Right atrium auricular region (tissue), 2 donors: ENCODE measurements at regions not wholly inside any gene's neighbourhood (a gene's known extent, or its start where the extent isn't known, plus 50 kb on each side); places are given as distances from the start of the nearest gene placed in this dataset.

ENCODE experiments used
- DNase-seq: peaks from one replicate; pipeline ENCODE4 v3.0.0-alpha.2; 2019; ENCODE audit warnings: low spot score
- H3K27ac ChIP-seq, 2 donors: fragments of 200-600 bp; sonication (generic); 1 replicate in 1 of 2; 2 replicates in 1 of 2; pipeline ENCODE4 v1.5.1; 2016 to 2019
- H3K27me3 ChIP-seq, 2 donors: fragments of 200-600 bp; sonication (generic); one replicate each; pipeline versions ENCODE4 v1.5.1 to v1.6.0; 2017 to 2019
- H3K36me3 ChIP-seq: fragments of 200-600 bp; sonication (generic); one replicate; pipeline ENCODE4 v1.5.1; 2016
- H3K4me1 ChIP-seq, 2 donors: fragments of 200-600 bp; sonication (generic); one replicate each; pipeline versions ENCODE4 v1.5.1 to v1.6.0; 2017 to 2019
- H3K4me3 ChIP-seq, 2 donors: fragments of 200-600 bp; sonication (generic); 1 replicate in 1 of 2; 2 replicates in 1 of 2; pipeline ENCODE4 v1.5.1; 2017 to 2019; ENCODE audit warnings: mild to moderate bottlenecking in 1 of 2, moderate library complexity in 1 of 2
- H3K9me3 ChIP-seq, 2 donors: fragments of 200-600 bp; sonication (generic); one replicate each; pipeline ENCODE4 v1.5.1; 2019
- TF ChIP-seq, protein P1 (sequence below), 2 donors: fragments of 200-600 bp; sonication (generic); IDR thresholded peaks; one replicate each; pipeline ENCODE4 v1.5.1; 2019; ENCODE audit warnings: antibody characterized with exemption in 2 of 2

DNA sequence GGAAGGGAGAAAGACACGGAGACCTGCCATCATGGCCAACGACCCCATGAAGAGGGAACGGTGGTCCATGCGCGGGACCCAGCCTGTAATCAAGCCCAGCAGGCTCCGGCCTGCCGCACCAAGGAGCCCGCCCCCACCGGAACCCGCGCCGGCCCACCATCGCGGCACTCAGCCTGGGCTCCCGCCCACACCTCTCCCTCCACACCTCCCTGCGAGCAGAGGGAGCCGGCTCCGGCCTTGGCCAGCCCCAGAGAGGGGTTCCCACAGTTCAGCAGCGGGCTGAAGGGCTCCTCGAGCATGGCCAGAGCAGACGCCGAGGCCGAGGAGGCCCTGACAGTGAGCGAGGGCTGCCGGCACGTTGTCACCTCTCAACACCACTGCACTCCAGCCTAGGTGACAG is 1302.8 kb upstream of the CNTN5 start:
- no peaks in the 10 kb centered on the region for H3K4me1 ChIP-seq
- no peaks in the 10 kb centered on the region for H3K27me3 ChIP-seq

DNA sequence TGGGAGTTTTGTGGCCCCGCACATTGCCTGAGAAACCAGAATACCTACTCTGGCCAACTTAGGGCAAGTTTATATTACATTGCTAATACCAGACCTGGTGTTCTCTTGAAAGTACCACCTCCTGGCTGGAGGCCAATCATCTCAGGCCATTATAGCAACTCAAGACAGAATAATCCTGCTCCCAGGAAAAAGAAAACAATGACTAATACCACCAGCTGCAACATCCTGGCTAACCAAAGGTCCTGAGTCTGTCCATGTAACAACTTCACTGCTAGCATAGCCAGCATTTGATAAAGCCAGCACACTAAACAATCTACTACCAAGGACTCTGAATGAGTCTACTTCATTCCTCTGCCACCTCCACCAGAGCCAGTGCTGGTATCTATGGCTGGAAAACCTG is 1298.7 kb upstream of the CNTN5 start:
- Histone ChIP-seq H3K4me1 (no peaks in the 10 kb centered on the region), H3K27me3 (no peaks in the 10 kb centered on the region), H3K36me3 (no peaks in the 10 kb centered on the region), H3K9me3 (no peaks in the 10 kb centered on the region), H3K27ac (no peak overlapping the region), H3K4me3 (no peak overlapping the region)
- TF ChIP-seq, protein P1, sequence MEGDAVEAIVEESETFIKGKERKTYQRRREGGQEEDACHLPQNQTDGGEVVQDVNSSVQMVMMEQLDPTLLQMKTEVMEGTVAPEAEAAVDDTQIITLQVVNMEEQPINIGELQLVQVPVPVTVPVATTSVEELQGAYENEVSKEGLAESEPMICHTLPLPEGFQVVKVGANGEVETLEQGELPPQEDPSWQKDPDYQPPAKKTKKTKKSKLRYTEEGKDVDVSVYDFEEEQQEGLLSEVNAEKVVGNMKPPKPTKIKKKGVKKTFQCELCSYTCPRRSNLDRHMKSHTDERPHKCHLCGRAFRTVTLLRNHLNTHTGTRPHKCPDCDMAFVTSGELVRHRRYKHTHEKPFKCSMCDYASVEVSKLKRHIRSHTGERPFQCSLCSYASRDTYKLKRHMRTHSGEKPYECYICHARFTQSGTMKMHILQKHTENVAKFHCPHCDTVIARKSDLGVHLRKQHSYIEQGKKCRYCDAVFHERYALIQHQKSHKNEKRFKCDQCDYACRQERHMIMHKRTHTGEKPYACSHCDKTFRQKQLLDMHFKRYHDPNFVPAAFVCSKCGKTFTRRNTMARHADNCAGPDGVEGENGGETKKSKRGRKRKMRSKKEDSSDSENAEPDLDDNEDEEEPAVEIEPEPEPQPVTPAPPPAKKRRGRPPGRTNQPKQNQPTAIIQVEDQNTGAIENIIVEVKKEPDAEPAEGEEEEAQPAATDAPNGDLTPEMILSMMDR (IDR thresholded peaks at IDR 0.05) = no peak
- no peak for DNase-seq

More for the DNA sequence above, 1302.8 kb upstream of the CNTN5 start:
- Histone ChIP-seq H3K4me3 (no peak overlapping the region), H3K36me3 (no peaks in the 10 kb centered on the region), H3K9me3 (no peaks in the 10 kb centered on the region), H3K27ac (no peak overlapping the region)
- no peak for DNase-seq
- TF ChIP-seq, protein P1 (IDR thresholded peaks at IDR 0.05) = no peak

DNA sequence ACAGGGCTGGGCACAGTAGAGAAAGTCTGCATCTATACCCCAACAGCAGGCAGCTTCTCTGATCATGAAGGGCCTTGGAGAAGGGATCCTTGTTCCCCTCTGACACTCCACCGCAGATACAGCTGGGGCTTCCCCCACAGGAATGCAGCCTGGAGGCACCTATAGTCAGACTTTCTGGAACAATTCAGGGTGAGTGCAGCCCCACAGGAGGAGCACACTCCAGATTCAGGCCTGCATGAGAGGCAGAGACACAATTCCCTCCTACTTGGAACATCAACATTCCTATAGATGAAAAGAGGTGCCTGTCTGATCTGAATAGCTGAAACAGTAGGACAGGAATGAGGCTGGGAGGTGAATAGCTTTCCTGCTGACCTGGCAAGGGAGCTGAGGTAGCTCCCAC is 1298.0 kb upstream of the CNTN5 start:
- Histone ChIP-seq H3K27me3 (no peaks in the 10 kb centered on the region), H3K27ac (no peak overlapping the region)
- DNase-seq = no peak

DNA sequence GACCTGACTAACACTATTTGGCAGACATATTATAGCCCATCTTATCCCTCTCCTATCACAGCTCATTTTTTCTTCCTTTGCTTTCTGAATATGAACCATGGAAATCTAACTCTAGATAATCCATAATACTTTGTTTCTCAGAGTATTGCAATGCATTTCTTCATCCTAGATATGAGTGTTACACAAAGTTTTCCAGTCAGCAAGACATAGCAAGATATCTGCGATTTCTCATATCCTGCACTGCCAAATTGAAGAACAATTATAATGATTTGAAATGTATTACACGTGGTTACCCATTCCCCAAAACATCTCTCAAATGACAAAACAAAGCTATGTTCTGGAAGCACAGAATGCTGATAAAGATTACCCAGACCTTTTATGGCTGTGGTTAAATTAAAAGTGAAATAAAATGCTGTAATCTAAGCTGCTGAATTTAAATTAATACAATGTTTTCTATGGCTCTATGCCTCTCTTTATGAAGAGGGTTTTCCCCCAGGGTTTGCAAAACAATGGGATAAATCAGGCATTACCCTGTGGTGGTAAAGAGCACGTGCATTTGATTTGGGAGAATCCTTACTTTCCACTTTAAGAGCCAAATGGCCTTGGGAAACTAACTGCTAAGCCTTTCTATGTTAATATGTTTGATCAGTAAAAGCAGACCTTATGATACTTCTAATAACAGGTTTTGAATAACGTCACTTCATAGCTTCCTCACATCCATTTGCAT is 1291.0 kb upstream of the CNTN5 start:
- H3K27me3 ChIP-seq = no peaks in the 10 kb centered on the region
- H3K4me1 ChIP-seq = no peaks in the 10 kb centered on the region
- no peak overlapping the region for H3K27ac ChIP-seq
- no peaks in the 10 kb centered on the region for H3K9me3 ChIP-seq
- TF ChIP-seq, protein P1 (IDR thresholded peaks at IDR 0.05) = no peak
- H3K4me3 ChIP-seq = no peak overlapping the region
- H3K36me3 ChIP-seq = no peaks in the 10 kb centered on the region
- DNase-seq = no peak

More for the DNA sequence above, 1298.0 kb upstream of the CNTN5 start:
- no peaks in the 10 kb centered on the region for H3K36me3 ChIP-seq
- H3K9me3 ChIP-seq = no peaks in the 10 kb centered on the region
- TF ChIP-seq, protein P1 (IDR thresholded peaks at IDR 0.05) = no peak
- no peak overlapping the region for H3K4me3 ChIP-seq
- no peaks in the 10 kb centered on the region for H3K4me1 ChIP-seq

DNA sequence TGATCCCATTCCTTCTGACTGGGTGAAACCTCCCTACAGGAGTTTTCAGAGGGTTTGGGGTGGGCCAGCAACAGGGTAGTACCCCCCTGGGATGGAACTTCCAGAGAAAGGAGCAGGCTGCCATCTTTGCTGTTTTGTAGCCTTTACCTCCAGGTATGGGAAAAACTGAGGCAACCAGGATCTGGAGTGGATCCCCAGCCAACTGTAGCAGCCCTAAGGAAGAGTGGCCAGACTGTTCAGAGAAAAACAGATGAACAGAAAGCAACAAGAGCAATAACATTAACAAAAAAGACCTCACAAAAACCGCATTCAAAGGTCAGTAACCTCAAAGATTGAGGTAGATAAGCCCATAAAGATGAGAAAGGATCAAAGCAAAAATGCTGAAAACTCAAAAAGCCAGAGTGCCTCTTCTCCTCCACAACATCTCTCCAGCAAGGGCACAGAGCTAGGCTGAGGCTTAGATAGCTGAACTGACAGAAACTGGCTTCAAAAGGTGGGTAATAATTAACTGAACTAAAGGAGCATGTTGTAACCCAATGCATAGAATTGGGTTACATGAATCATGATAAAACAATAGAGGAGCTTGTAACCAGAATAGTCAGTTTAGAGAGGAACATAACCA is 1288.6 kb upstream of the CNTN5 start:
- TF ChIP-seq, protein P1 (IDR thresholded peaks at IDR 0.05) = no peak
- no peak overlapping the region for H3K27ac ChIP-seq
- no peaks in the 10 kb centered on the region for H3K27me3 ChIP-seq
- no peaks in the 10 kb centered on the region for H3K4me1 ChIP-seq
- DNase-seq = no peak
- peaks cover 0 to 19% of the 10 kb centered on the region in 2 donors for H3K9me3 ChIP-seq
- no peaks in the 10 kb centered on the region for H3K36me3 ChIP-seq
- H3K4me3 ChIP-seq = no peak overlapping the region
